ENCODE measurements at regions not wholly inside any gene's neighbourhood (a gene's known extent, or its start where the extent isn't known, plus 50 kb on each side); places are given as distances from the start of the nearest gene placed in this dataset.

- intact Hi-C loops (cut with micrococcal nuclease; ENCODE audit: unreplicated experiment) (no loop called here), in situ Hi-C loops (cut with MboI) (no loop called here)
- DNase-seq (ENCODE audit: low read depth, low spot score) (no peak), FAIRE-seq (no peak), ATAC-seq (no peak)
- Histone ChIP-seq H3K4me1 (ENCODE audit: control insufficient read depth, insufficient read depth, low read length) (no peaks in the 10 kb centered on the region), H3K4me3 (no peak overlapping the region), H3K9me3 (replicated peaks; ENCODE audit: control insufficient read depth, insufficient read depth, low read length) (no peaks in the 10 kb centered on the region), H3K27me3 (replicated peaks in 1 of 2; ENCODE audit: control insufficient read depth in 2 of 2, insufficient read depth in 2 of 2, low read length in 1 of 2) (no peaks in the 10 kb centered on the region), H2AFZ (ENCODE audit: control insufficient read depth, low read depth, low read length) (no peak overlapping the region), H3K4me2 (ENCODE audit: control insufficient read depth, insufficient read depth) (no peak overlapping the region), H4K20me1 (ENCODE audit: control insufficient read depth, insufficient read depth) (no peaks in the 10 kb centered on the region), H3K36me3 (ENCODE audit: control insufficient read depth in 2 of 2, insufficient read depth in 2 of 2, low read length in 1 of 2) (no peaks in the 10 kb centered on the region), H3K79me2 (ENCODE audit: control insufficient read depth, insufficient read depth, low read length) (no peaks in the 10 kb centered on the region), H3K27ac (ENCODE audit: control insufficient read depth, insufficient read depth) (no peak overlapping the region), H3K9ac (ENCODE audit: control insufficient read depth, insufficient read depth, low read length) (no peak overlapping the region)
- POLR2A ChIA-PET: no interaction called here
- no TSS peak for BruUV-seq (replicated peaks)
- SMC1A ChIA-PET (ENCODE audit: uncharacterized antibody, unreplicated experiment): interaction anchor here (1.6 kb wide), 1 partner anchor 15 kb away, joined by 5 read pairs; no protein-coding TSS in a partner anchor
- CTCF ChIA-PET: interaction anchor here (0.9 kb wide), 1 partner anchor 187 kb away, joined by 3 read pairs; no protein-coding TSS in a partner anchor
- RAD21 ChIA-PET (ENCODE audit: unreplicated experiment): interaction anchor here (0.6 kb wide), 1 partner anchor 184 kb away, joined by 3 read pairs; no protein-coding TSS in a partner anchor
- WGBS (ENCODE audit: insufficient coverage, insufficient replicate concordance, low lambda C conversion rate, missing lambda C conversion rate): 73% methylated on average over 23 of the region's 23 CpGs
- no peak for TF ChIP-seq SRF (IDR thresholded peaks at IDR 0.05; ENCODE audit: low read depth in 2 of 2, low read length in 2 of 2)
- no peak for TF ChIP-seq HSF1 (IDR thresholded peaks at IDR 0.05; ENCODE audit: low read depth, low read length)
- no peak for TF ChIP-seq CTCF (IDR thresholded peaks at IDR 0.05 in 2 of 3, conservative IDR thresholded peaks at IDR 0.05 in 1 of 3; ENCODE audit: control insufficient read depth in 2 of 3, extremely low read depth in 1 of 3, insufficient read depth in 1 of 3, low read depth in 3 of 3, low read length in 3 of 3)
- TF ChIP-seq ZBTB11 (CRISPR knock-in tag; IDR thresholded peaks at IDR 0.05): no peak
- TF ChIP-seq RAD21 (IDR thresholded peaks at IDR 0.05; ENCODE audit: insufficient read depth, low read depth, low read length): no peak
- no peak for TF ChIP-seq EP300 (IDR thresholded peaks at IDR 0.05; ENCODE audit: borderline replicate concordance in 1 of 2, control insufficient read depth in 1 of 2, low read depth in 2 of 2, low read length in 2 of 2)
- TF ChIP-seq PKNOX1 (IDR thresholded peaks at IDR 0.05): no peak
- TF ChIP-seq HDAC6 (IDR thresholded peaks at IDR 0.05; ENCODE audit: unreplicated experiment): no peak
- TF ChIP-seq SMAD5 (IDR thresholded peaks at IDR 0.05; ENCODE audit: low read depth): no peak
- no peak for TF ChIP-seq KDM1A (IDR thresholded peaks at IDR 0.05; ENCODE audit: borderline replicate concordance)
- TF ChIP-seq SP1 (IDR thresholded peaks at IDR 0.05; ENCODE audit: low read depth, low read length): no peak
- TF ChIP-seq RBBP5 (conservative IDR thresholded peaks at IDR 0.05): no peak
- TF ChIP-seq DPF2 (IDR thresholded peaks at IDR 0.05): no peak
- no peak for TF ChIP-seq ZNF207 (IDR thresholded peaks at IDR 0.05; ENCODE audit: borderline replicate concordance)
- no peak for TF ChIP-seq PBX3 (IDR thresholded peaks at IDR 0.05; ENCODE audit: insufficient replicate concordance, low read depth, low read length)
- no peak for TF ChIP-seq ZBED1 (IDR thresholded peaks at IDR 0.05; ENCODE audit: borderline replicate concordance)
These were observed 110.7 kb downstream of the PMAIP1 start for GRCh38 chr18:60010513-60010912.

Data from GM12878 (cell line).